Pulmonary artery endothelial cell (primary cell): ENCODE measurements at regions not wholly inside any gene's neighbourhood (a gene's known extent, or its start where the extent isn't known, plus 50 kb on each side); places are given as distances from the start of the nearest gene placed in this dataset.

Source experiments
- DNase-seq: peaks from one replicate; pipeline ENCODE4 v3.0.0-alpha.2; 2011; ENCODE audit warnings: low read depth, low spot score

GRCh38 chr15:35768949-35769348, 223.0 kb upstream of the DPH6 start:
- no peak for DNase-seq

DNA sequence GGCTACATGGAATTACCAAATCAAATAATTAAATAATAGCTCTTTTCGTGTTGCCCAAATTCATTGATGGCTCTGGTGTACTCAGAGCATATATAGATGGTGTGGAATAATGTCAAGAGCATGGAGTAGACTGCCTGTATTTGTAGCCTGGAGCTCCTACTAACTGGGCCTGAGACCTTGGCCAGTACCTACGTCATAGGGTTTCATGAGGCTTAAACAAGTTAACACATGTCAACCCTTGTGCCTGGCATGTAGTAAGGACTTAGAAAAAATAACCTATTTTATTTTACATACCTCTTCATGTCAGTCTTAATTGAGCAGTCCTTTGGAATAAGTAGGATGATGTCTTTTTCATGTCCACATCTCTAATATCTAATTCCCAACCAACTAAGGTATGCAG, 223.7 kb upstream of the DPH6 start:
- DNase-seq = no peak

- no peak for DNase-seq
Observed at GRCh38 chr15:35771746-35772442, 225.9 kb upstream of the DPH6 start.

DNA sequence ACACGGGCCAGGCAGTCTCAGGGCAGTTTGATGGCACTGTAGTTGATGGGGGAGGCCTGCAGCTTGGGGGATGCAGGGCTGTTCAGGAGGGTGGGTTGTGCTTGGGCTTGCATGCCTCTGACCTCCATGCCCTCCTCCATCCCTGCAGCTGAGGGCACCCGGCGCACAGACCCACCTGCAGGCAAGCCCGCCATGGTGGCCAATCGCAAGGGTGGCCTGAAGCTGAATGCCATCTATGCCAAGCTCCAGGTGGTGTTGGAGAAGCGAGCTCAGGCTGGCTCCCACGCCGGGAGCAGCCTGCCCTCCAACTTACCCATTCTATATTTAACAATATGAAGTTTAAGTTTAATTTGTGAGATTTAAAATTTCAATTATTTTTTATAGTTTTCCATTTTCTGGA, 228.7 kb upstream of the DPH6 start:
- no peak for DNase-seq

DNA sequence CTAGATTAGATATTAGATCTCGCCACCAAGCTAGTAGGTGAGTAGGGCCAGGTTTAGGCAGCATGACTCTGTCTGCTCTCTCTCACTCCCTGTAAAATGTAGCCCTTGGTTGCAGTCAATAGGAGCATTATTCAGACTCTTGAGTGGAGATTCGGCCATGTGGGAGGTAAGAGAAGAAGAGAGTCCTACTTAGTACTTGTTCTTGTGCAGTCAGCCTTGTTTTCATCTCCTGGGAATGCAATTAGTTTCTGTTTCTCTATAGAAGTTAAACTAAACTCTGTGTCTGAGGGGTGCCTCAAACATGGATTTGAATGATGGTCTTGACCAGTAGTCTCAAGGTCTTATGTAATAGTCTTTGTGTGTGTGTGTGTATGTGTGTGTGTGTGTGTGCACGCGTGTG, 229.5 kb upstream of the DPH6 start:
- no peak for DNase-seq

DNA sequence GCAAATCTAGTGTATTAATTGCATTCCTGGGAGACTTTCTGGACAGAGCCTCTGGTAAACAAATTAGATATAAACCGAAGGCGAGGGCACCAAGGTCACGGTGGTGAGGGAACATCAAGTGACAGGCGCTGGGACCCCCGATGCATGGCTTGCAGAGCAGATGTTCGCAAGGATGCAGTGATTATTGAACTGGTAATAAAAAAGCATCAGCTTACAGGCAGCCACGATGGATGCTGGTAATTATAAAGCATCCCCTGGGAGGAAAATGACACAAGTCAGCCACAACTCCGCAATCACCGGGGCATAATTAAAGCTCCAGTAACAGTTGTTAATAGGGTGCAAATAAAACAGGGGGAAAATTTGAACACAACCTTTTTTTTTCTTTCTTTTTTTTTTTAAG, 231.1 kb upstream of the DPH6 start:
- DNase-seq = no peak

DNA sequence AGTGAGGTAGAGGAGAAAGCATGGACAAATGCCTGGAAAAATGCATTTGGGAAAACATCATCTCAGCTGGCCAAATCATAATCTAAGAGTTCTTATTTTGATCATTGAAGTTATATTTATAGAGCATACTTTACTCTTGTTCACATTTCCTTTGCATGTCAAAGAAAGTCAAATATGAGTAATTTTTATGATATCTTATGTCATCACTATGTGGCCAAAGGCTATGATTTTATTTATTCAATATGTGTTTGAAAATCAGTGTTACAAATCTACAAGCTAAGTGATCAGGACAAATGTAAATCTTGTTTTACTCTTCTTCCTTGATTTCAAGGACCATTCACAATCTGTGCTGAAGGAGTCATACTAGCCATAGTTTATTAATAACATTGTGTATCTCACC, 237.2 kb upstream of the DPH6 start:
- DNase-seq = no peak

- DNase-seq = no peak
Observed at GRCh38 chr15:35784745-35785144, 238.8 kb upstream of the DPH6 start.

GRCh38 chr15:35810007-35810406, 264.0 kb upstream of the DPH6 start:
- DNase-seq = no peak

- no peak for DNase-seq
Observed at GRCh38 chr15:35813573-35813972, 267.6 kb upstream of the DPH6 start.

- no peak for DNase-seq
Observed at GRCh38 chr15:35818846-35819245, 272.9 kb upstream of the DPH6 start.

- DNase-seq = no peak
Observed at GRCh38 chr15:35822153-35822552, 276.2 kb upstream of the DPH6 start.

- DNase-seq = peak; percentile 22
Observed at GRCh38 chr15:35827141-35827540, 281.2 kb upstream of the DPH6 start.

- DNase-seq = no peak
Observed at GRCh38 chr15:35827911-35828310, 281.9 kb upstream of the DPH6 start.

GRCh38 chr15:35833581-35833980, 287.6 kb upstream of the DPH6 start:
- no peak for DNase-seq

GRCh38 chr15:35834216-35834830, 288.4 kb upstream of the DPH6 start:
- DNase-seq = no peak

GRCh38 chr15:35834866-35835265, 288.9 kb upstream of the DPH6 start:
- DNase-seq = no peak

DNA sequence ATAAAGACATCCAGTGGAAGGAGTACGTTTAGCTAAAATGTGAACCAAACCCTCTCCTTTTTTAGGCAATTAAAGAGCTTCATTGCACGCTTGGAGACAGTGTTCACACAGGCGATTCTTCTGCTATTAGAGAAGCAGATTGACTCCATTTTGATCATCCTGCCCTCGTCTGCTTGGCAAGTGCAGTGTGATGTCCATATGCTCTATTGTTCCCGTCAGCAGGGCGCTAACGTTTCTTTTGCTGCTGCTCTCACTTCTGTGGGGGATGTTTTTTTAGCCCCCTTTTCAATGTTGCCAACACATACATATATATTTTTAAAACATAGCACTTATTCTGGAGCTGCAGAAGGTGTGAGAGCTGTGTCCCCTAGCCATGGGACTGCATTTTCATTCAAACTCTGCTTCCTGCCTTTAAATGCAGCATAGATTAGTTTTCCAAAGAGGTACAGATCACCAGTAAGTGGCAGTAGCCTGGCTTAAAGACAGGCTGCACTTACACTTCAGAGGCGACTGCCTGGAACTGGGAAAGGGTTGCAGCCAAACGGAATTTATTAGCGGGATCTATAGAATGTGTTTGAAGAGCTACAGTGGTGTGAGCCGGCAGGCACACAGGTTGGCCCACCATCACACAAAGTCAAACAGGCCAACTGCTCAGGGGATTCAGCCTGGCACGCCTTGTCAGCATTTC, 292.6 kb upstream of the DPH6 start:
- no peak for DNase-seq

GRCh38 chr15:35842631-35843030, 296.7 kb upstream of the DPH6 start:
- DNase-seq = no peak

DNA sequence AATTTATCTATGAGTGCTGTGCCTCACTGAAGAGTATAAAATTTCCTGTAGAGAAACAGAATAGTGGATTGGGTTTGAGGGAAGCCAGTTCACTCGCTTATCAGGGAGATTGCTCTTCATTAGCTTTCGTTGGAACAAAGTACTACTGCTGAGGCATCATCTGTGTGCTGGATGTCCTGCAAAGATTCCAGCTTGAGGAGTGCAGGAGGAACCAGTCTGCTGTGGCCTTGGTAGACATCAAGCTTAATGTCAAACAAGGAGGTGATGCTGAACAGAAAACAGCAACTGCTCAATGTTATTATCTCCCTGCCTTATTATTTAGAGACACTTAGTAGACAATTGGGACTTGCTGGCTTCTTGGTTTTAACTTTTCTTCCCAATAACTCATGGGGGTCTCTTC, 297.5 kb upstream of the DPH6 start:
- DNase-seq = no peak

GRCh38 chr15:35850284-35850683, 304.3 kb upstream of the DPH6 start:
- DNase-seq = no peak

GRCh38 chr15:35851491-35851890, 305.5 kb upstream of the DPH6 start:
- no peak for DNase-seq
